ENCODE measurements at regions not wholly inside any gene's neighbourhood (a gene's known extent, or its start where the extent isn't known, plus 50 kb on each side); places are given as distances from the start of the nearest gene placed in this dataset.

DNA sequence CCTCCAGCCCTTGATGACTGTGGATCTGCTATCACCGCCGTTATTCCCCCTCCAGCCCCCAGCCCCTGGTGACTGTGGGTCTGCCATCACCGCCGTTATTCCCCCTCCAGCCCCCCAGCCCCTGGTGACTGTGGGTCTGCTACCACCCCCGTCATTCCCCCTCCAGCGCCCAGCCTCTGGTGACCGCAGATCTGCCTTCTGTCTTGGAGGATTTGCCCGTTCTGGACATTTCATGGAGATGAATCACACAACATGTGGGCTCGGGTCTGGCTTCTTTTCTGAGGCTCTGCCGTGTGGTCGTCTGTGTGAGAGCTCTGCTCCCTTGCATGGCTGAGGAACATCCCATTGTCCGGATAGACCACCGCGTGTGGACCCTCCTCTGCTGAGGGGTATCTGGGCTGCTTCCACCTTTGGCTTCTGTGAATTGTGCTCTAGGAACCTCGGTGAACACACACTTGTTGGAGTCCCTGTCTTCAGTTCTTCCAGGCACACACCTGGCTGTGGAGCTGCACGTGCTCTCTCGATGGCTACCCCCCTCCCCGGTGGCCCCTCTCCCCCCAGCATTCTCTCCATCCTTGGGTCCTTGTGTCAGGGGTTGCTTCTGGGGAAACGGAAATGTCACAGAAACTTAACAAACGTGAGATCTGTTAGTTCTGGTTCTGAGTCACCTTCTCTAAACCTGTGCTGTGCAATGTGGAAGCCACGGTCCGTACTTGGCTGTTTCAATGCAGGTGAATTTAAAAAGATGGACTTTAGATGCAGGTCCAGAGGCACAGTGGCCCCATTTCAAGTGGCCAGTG, 105.3 kb upstream of the COL5A1 start:
- Histone ChIP-seq H3K27ac (ENCODE audit: low read depth, low read length, poor library complexity, severe bottlenecking) (no peak overlapping the region), H3K4me3 (ENCODE audit: low read depth, low read length, poor library complexity, severe bottlenecking) (no peak overlapping the region), H3K36me3 (ENCODE audit: insufficient read depth, low read length, poor library complexity, severe bottlenecking) (no peaks in the 10 kb centered on the region), H3K27me3 (replicated peaks; ENCODE audit: insufficient read depth, low read depth, low read length, poor library complexity) (no peaks in the 10 kb centered on the region), H3K4me1 (ENCODE audit: insufficient read depth, low read length, poor library complexity, severe bottlenecking) (no peaks in the 10 kb centered on the region), H3K9me3 (ENCODE audit: low read depth, low read length, poor library complexity, severe bottlenecking) (no peaks in the 10 kb centered on the region)
- no TSS peak for BruUV-seq (replicated peaks)
- intact Hi-C loops (cut with micrococcal nuclease; ENCODE audit: unreplicated experiment) = no loop called here
- CTCF ChIA-PET = no interaction called here
- no peak for DNase-seq (ENCODE audit: low spot score)
- POLR2A ChIA-PET (ENCODE audit: low non-redundant PET) = interaction anchor here (0.7 kb wide), 2 partner anchors 156 to 512 kb away, joined by 4 to 21 read pairs; no protein-coding TSS in a partner anchor
- no peak for TF ChIP-seq EZH2 (IDR thresholded peaks at IDR 0.05; ENCODE audit: borderline replicate concordance, low read depth, low read length, poor library complexity, severe bottlenecking)
- TF ChIP-seq, protein P1, sequence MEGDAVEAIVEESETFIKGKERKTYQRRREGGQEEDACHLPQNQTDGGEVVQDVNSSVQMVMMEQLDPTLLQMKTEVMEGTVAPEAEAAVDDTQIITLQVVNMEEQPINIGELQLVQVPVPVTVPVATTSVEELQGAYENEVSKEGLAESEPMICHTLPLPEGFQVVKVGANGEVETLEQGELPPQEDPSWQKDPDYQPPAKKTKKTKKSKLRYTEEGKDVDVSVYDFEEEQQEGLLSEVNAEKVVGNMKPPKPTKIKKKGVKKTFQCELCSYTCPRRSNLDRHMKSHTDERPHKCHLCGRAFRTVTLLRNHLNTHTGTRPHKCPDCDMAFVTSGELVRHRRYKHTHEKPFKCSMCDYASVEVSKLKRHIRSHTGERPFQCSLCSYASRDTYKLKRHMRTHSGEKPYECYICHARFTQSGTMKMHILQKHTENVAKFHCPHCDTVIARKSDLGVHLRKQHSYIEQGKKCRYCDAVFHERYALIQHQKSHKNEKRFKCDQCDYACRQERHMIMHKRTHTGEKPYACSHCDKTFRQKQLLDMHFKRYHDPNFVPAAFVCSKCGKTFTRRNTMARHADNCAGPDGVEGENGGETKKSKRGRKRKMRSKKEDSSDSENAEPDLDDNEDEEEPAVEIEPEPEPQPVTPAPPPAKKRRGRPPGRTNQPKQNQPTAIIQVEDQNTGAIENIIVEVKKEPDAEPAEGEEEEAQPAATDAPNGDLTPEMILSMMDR (conservative IDR thresholded peaks at IDR 0.05; ENCODE audit: low read depth, low read length) = no peak

DNA sequence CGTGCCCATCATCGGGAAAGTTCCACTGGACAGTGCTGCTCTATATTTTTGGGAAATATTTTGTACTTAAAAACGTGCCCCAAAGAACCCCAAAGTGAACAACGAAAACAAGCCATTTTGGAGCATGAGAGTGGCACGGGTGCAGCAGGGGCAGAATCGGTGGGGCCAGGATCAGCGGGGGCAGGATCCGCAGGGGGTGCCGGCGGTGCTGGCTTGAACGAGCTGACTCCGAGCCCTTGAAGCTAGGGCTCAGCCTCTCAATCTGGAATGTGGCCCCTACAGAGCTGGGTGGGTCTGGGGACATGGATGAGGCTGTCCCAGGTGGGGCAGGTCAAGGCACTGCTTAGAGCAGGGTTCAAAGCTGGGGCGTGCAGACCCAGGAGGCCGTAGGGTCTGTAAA, 104.7 kb upstream of the COL5A1 start:
- H3K27ac ChIP-seq (ENCODE audit: low read depth, low read length, poor library complexity, severe bottlenecking) = no peak overlapping the region
- ChIA-PET CTCF (no interaction called here), POLR2A (ENCODE audit: low non-redundant PET) (no interaction called here)
- intact Hi-C loops (cut with micrococcal nuclease; ENCODE audit: unreplicated experiment) = no loop called here
- no peaks in the 10 kb centered on the region for H3K36me3 ChIP-seq (ENCODE audit: insufficient read depth, low read length, poor library complexity, severe bottlenecking)
- no peak for DNase-seq (ENCODE audit: low spot score)
- no peaks in the 10 kb centered on the region for H3K4me1 ChIP-seq (ENCODE audit: insufficient read depth, low read length, poor library complexity, severe bottlenecking)
- no peaks in the 10 kb centered on the region for H3K27me3 ChIP-seq (replicated peaks; ENCODE audit: insufficient read depth, low read depth, low read length, poor library complexity)
- no peaks in the 10 kb centered on the region for H3K9me3 ChIP-seq (ENCODE audit: low read depth, low read length, poor library complexity, severe bottlenecking)
- BruUV-seq (replicated peaks) = no TSS peak
- no peak overlapping the region for H3K4me3 ChIP-seq (ENCODE audit: low read depth, low read length, poor library complexity, severe bottlenecking)
- TF ChIP-seq, protein P1 (conservative IDR thresholded peaks at IDR 0.05; ENCODE audit: low read depth, low read length) = no peak
- no peak for TF ChIP-seq EZH2 (IDR thresholded peaks at IDR 0.05; ENCODE audit: borderline replicate concordance, low read depth, low read length, poor library complexity, severe bottlenecking)

DNA sequence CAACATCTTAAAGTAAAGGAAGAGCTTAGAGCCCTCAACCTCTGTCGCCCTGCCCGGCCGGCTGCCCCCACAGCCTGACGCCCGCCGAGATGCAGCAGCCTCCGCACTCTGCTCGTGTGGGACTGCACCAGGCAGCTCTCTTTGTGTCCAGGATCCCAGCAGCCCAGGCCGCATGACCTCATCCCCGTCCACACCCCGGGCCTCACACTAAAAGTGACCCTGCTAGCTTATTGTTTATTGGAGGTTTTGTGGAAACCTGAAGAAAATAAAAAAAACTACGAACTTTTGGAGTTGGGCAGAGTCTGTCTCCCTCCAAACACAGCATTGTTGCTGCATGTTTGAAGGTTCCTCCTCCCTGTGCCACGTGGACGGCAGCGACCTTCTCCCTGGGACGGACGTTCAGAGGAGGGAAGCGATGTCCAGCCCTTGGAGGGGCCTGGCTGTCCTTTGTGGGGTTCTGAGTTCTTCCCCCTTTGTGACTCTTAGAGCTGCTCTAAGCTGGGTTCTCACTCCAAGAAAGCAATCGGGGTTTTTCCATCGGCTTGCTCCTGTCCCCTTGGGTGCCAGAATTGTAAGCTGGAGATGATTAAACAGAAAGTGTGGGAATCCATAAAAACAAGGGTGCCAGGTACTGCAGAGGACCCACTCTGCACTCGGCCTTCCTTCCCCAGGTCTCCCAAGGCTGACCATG, 103.5 kb upstream of the COL5A1 start:
- H3K4me3 ChIP-seq (ENCODE audit: low read depth, low read length, poor library complexity, severe bottlenecking) = no peak overlapping the region
- H3K9me3 ChIP-seq (ENCODE audit: low read depth, low read length, poor library complexity, severe bottlenecking) = no peaks in the 10 kb centered on the region
- TF ChIP-seq, protein P1 (conservative IDR thresholded peaks at IDR 0.05; ENCODE audit: low read depth, low read length) = no peak
- TF ChIP-seq EZH2 (IDR thresholded peaks at IDR 0.05; ENCODE audit: borderline replicate concordance, low read depth, low read length, poor library complexity, severe bottlenecking) = no peak
- CTCF ChIA-PET = no interaction called here
- DNase-seq (ENCODE audit: low spot score) = no peak
- no peaks in the 10 kb centered on the region for H3K36me3 ChIP-seq (ENCODE audit: insufficient read depth, low read length, poor library complexity, severe bottlenecking)
- H3K27ac ChIP-seq (ENCODE audit: low read depth, low read length, poor library complexity, severe bottlenecking) = no peak overlapping the region
- H3K27me3 ChIP-seq (replicated peaks; ENCODE audit: insufficient read depth, low read depth, low read length, poor library complexity) = no peaks in the 10 kb centered on the region
- POLR2A ChIA-PET (ENCODE audit: low non-redundant PET) = no interaction called here
- BruUV-seq (replicated peaks) = no TSS peak
- intact Hi-C loops (cut with micrococcal nuclease; ENCODE audit: unreplicated experiment) = no loop called here
- H3K4me1 ChIP-seq (ENCODE audit: insufficient read depth, low read length, poor library complexity, severe bottlenecking) = no peaks in the 10 kb centered on the region
